GM23338 (cell line): ENCODE measurements at regions not wholly inside any gene's neighbourhood (a gene's known extent, or its start where the extent isn't known, plus 50 kb on each side); places are given as distances from the start of the nearest gene placed in this dataset.

ENCODE experiments used
- CTCF ChIP-seq, 2 experiments: fragments of 200-600 bp in 1 of 2; sonication (generic) in 1 of 2; conservative IDR thresholded peaks; 2 replicates each; pipeline versions ENCODE4 v1.5.1 to v1.6.1; 2016 to 2017; ENCODE audit warnings: antibody characterized with exemption in 2 of 2, low read depth in 2 of 2, mild to moderate bottlenecking in 2 of 2, moderate library complexity in 1 of 2
- ETS1 ChIP-seq: IDR thresholded peaks from 2 replicates; pipeline ENCODE4 v1.6.1; 2016; ENCODE audit warnings: antibody characterized with exemption
- EZH2 ChIP-seq: fragments of 200-600 bp; sonication (generic); IDR thresholded peaks from one replicate; pipeline ENCODE4 v1.8.0; 2017; ENCODE audit warnings: antibody characterized with exemption, mild to moderate bottlenecking, low read depth; ENCODE audit not compliant: unreplicated experiment
- POLR2AphosphoS5 ChIP-seq: IDR thresholded peaks from 2 replicates; pipeline ENCODE4 v1.6.1; 2016; ENCODE audit warnings: antibody characterized with exemption, low read depth
- STAT1 ChIP-seq: IDR thresholded peaks from one replicate; pipeline ENCODE4 v1.6.1; 2016; ENCODE audit warnings: antibody characterized with exemption; ENCODE audit not compliant: unreplicated experiment
- ZNF331 ChIP-seq: fragments of 250-450 bp; sonication (Bioruptor Pico); IDR thresholded peaks from 2 replicates; pipeline ENCODE4 v1.5.0; 2020; ENCODE audit warnings: low read depth, mild to moderate bottlenecking, moderate library complexity

- TF ChIP-seq STAT1 (no peak), CTCF (conservative IDR thresholded peaks at IDR 0.05; ENCODE audit: low read depth in 2 of 2) (no peak), ETS1 (no peak), ZNF331 (CRISPR knock-in tag) (no peak), EZH2 (no peak), POLR2AphosphoS5 (no peak)
Measured at GRCh38 chr4:55214172-55214571, 88.8 kb upstream of the KDR start.
